ENCODE measurements at regions not wholly inside any gene's neighbourhood (a gene's known extent, or its start where the extent isn't known, plus 50 kb on each side); places are given as distances from the start of the nearest gene placed in this dataset.
A peak's percentile ranks its signal among the peaks of the same experiment; 100 is the strongest.
"Not testable (repeated sequence)": the region's sequence is repeated elsewhere in the genome, so short reads cannot be mapped to it uniquely, and the experiment has no call there.

- no peak for DNase-seq
Observed at GRCh38 chr10:84925495-84925894, 597.1 kb downstream of the CCSER2 start.

GRCh38 chr10:84933402-84933801 is 605.0 kb downstream of the CCSER2 start:
- no peak for DNase-seq

GRCh38 chr10:84935772-84936171 is 607.4 kb downstream of the CCSER2 start:
- DNase-seq, result no peak

- no peak for DNase-seq
Observed at GRCh38 chr10:84938117-84938905, 609.9 kb downstream of the CCSER2 start.

- DNase-seq, result no peak
Observed at GRCh38 chr10:84943541-84943940, 615.2 kb downstream of the CCSER2 start.

- no peak for DNase-seq
Observed at GRCh38 chr10:84944187-84944586, 615.8 kb downstream of the CCSER2 start.

- DNase-seq, result no peak
Observed at GRCh38 chr10:84945791-84946190, 617.4 kb downstream of the CCSER2 start.

GRCh38 chr10:84946904-84947303 is 618.5 kb downstream of the CCSER2 start:
- no peak for DNase-seq

GRCh38 chr10:84948644-84949043 is 620.3 kb downstream of the CCSER2 start:
- no peak for DNase-seq

- no peak for DNase-seq
Observed at GRCh38 chr10:84951616-84952015, 623.2 kb downstream of the CCSER2 start.

GRCh38 chr10:84957427-84957826 is 629.0 kb downstream of the CCSER2 start:
- no peak for DNase-seq

- DNase-seq, result no peak
Observed at GRCh38 chr10:84965468-84965867, 637.1 kb downstream of the CCSER2 start.

GRCh38 chr10:84966708-84967441 is 638.5 kb downstream of the CCSER2 start:
- no peak for DNase-seq

- not testable (repeated sequence) for DNase-seq
Observed at GRCh38 chr10:84969297-84969696, 640.9 kb downstream of the CCSER2 start.

GRCh38 chr10:84987039-84987438 is 658.6 kb downstream of the CCSER2 start:
- no peak for DNase-seq

GRCh38 chr10:84988011-84988410 is 659.6 kb downstream of the CCSER2 start:
- no peak for DNase-seq

- no peak for DNase-seq
Observed at GRCh38 chr10:84990713-84991112, 662.3 kb downstream of the CCSER2 start.

- peak in 1 of 51 donors; percentile 6 for DNase-seq
Observed at GRCh38 chr10:84991301-84991700, 662.9 kb downstream of the CCSER2 start.

GRCh38 chr10:84993251-84994035 is 665.1 kb downstream of the CCSER2 start:
- no peak for DNase-seq

GRCh38 chr10:84994722-84995121 is 666.3 kb downstream of the CCSER2 start:
- no peak for DNase-seq

GRCh38 chr10:84996580-84996979 is 668.2 kb downstream of the CCSER2 start:
- DNase-seq, result no peak

- no peak for DNase-seq
Observed at GRCh38 chr10:84997870-84998269, 669.5 kb downstream of the CCSER2 start.

Data from hypothalamus (tissue), 51 donors.